ENCODE measurements at regions not wholly inside any gene's neighbourhood (a gene's known extent, or its start where the extent isn't known, plus 50 kb on each side); places are given as distances from the start of the nearest gene placed in this dataset.
"Not testable (repeated sequence)": the region's sequence is repeated elsewhere in the genome, so short reads cannot be mapped to it uniquely, and the experiment has no call there.

GRCh38 chr2:234374150-234374508 is 122.8 kb downstream of the ARL4C start:
- DNase-seq (ENCODE audit: low read depth): no peak

GRCh38 chr2:234373481-234374149 is 123.3 kb downstream of the ARL4C start:
- DNase-seq (ENCODE audit: low read depth): no peak

- DNase-seq (ENCODE audit: low read depth): no peak
Measured at GRCh38 chr2:234373060-234373459, 123.8 kb downstream of the ARL4C start.

- DNase-seq (ENCODE audit: low read depth): no peak
Measured at GRCh38 chr2:234372506-234372905, 124.4 kb downstream of the ARL4C start.

GRCh38 chr2:234368861-234369261 is 128.0 kb downstream of the ARL4C start:
- no peak for DNase-seq (ENCODE audit: low read depth)

- DNase-seq (ENCODE audit: low read depth): no peak
Measured at GRCh38 chr2:234366891-234367290, 130.0 kb downstream of the ARL4C start.

GRCh38 chr2:234364661-234365060 is 132.2 kb downstream of the ARL4C start:
- no peak for DNase-seq (ENCODE audit: low read depth)

- DNase-seq (ENCODE audit: low read depth): no peak
Measured at GRCh38 chr2:234363647-234364294, 133.1 kb downstream of the ARL4C start.

GRCh38 chr2:234363011-234363487 is 133.8 kb downstream of the ARL4C start:
- DNase-seq (ENCODE audit: low read depth): no peak

GRCh38 chr2:234360313-234360975 is 136.4 kb downstream of the ARL4C start:
- not testable (repeated sequence) for DNase-seq (ENCODE audit: low read depth)

GRCh38 chr2:234357666-234358065 is 139.2 kb downstream of the ARL4C start:
- DNase-seq (ENCODE audit: low read depth): no peak

- DNase-seq (ENCODE audit: low read depth): no peak
Measured at GRCh38 chr2:234355808-234356365, 141.0 kb downstream of the ARL4C start.

- DNase-seq (ENCODE audit: low read depth): no peak
Measured at GRCh38 chr2:234355021-234355720, 141.7 kb downstream of the ARL4C start.

- no peak for DNase-seq (ENCODE audit: low read depth)
Measured at GRCh38 chr2:234352270-234352669, 144.6 kb downstream of the ARL4C start.

- DNase-seq (ENCODE audit: low read depth): not testable (repeated sequence)
Measured at GRCh38 chr2:234351866-234352265, 145.0 kb downstream of the ARL4C start.

GRCh38 chr2:234348081-234348480 is 148.8 kb downstream of the ARL4C start:
- DNase-seq (ENCODE audit: low read depth): no peak

- no peak for DNase-seq (ENCODE audit: low read depth)
Measured at GRCh38 chr2:234345921-234346320, 151.0 kb downstream of the ARL4C start.

- DNase-seq (ENCODE audit: low read depth): no peak
Measured at GRCh38 chr2:234344012-234344411, 152.9 kb downstream of the ARL4C start.

GRCh38 chr2:234343372-234343771 is 153.5 kb downstream of the ARL4C start:
- no peak for DNase-seq (ENCODE audit: low read depth)

- no peak for DNase-seq (ENCODE audit: low read depth)
Measured at GRCh38 chr2:234341306-234341985, 155.4 kb downstream of the ARL4C start.

GRCh38 chr2:234339501-234339900 is 157.4 kb downstream of the ARL4C start:
- DNase-seq (ENCODE audit: low read depth): no peak

GRCh38 chr2:234339011-234339410 is 157.9 kb downstream of the ARL4C start:
- DNase-seq (ENCODE audit: low read depth): no peak

Data from GM04504 (cell line).